Activated CD4-positive, alpha-beta T cell treated with anti-CD3 and anti-CD28 coated beads for 36 hours (primary cell): ENCODE measurements at regions not wholly inside any gene's neighbourhood (a gene's known extent, or its start where the extent isn't known, plus 50 kb on each side); places are given as distances from the start of the nearest gene placed in this dataset.

ENCODE experiments used
- ATAC-seq: fragments of 200-7000 bp; cut with Tn5 transposase; one replicate; pipeline ENCODE4 v1.10.0; 2021; ENCODE audit warnings: mild to moderate bottlenecking, moderate library complexity
- CTCF ChIA-PET: fragments of 350-600 bp; sonication (Branson Sonifier 250); formaldehyde crosslinking; loops from one replicate; lab custom pipeline; 2021; ENCODE audit warnings: antibody characterized with exemption; lab: Charles Lee
- POLR2A ChIA-PET: fragments of 350-600 bp; sonication (Branson Sonifier 250); formaldehyde crosslinking; loops from one replicate; lab custom pipeline; 2021; ENCODE audit warnings: antibody characterized with exemption, inconsistent platforms; lab: Charles Lee
- DNase-seq: peaks from one replicate; pipeline ENCODE4 v3.0.0-alpha.2; 2020
- H3K27ac Mint-ChIP-seq: one replicate; pipeline ENCODE4 v1.8.0; 2021; ENCODE audit warnings: mixed read lengths
- H3K27me3 Mint-ChIP-seq: one replicate; pipeline ENCODE4 v1.8.0; 2021; ENCODE audit warnings: mixed read lengths
- H3K36me3 Mint-ChIP-seq: one replicate; pipeline ENCODE4 v1.8.0; 2021; ENCODE audit warnings: low read depth, mixed read lengths
- H3K4me1 Mint-ChIP-seq: one replicate; pipeline ENCODE4 v1.8.0; 2021; ENCODE audit warnings: mixed read lengths
- H3K4me3 Mint-ChIP-seq: one replicate; pipeline ENCODE4 v1.8.0; 2021; ENCODE audit warnings: mild to moderate bottlenecking, moderate library complexity, mixed read lengths
- H3K9me3 Mint-ChIP-seq: one replicate; pipeline ENCODE4 v1.8.0; 2021; ENCODE audit warnings: low read depth, mixed read lengths
- intact Hi-C, 2 experiments: fragments of 100-400 bp; cut with DNase I in 1 of 2; cut with micrococcal nuclease in 1 of 2; formaldehyde crosslinking; loops; one replicate each; pipeline versions ENCODE4 v1.14.2 to v1.15.1; 2022 to 2024; cut with DNase I, micrococcal nuclease

- POLR2A ChIA-PET: no interaction called here
- no peaks in the 10 kb centered on the region for H3K27me3 Mint-ChIP-seq
- ATAC-seq (no peak), DNase-seq (no peak)
- no peaks in the 10 kb centered on the region for H3K36me3 Mint-ChIP-seq
- no peaks in the 10 kb centered on the region for H3K9me3 Mint-ChIP-seq
- H3K27ac Mint-ChIP-seq: no peak overlapping the region
- CTCF ChIA-PET: no interaction called here
- H3K4me3 Mint-ChIP-seq: no peak overlapping the region
- H3K4me1 Mint-ChIP-seq: no peaks in the 10 kb centered on the region
- intact Hi-C loops: no loop called here
Observed at GRCh38 chr4:14125375-14126129, 498.0 kb upstream of the BOD1L1 start.

GRCh38 chr4:14130551-14130950 lies 503.0 kb upstream of the BOD1L1 start:
- POLR2A ChIA-PET: no interaction called here
- no peak overlapping the region for H3K4me3 Mint-ChIP-seq
- no peak overlapping the region for H3K27ac Mint-ChIP-seq
- DNase-seq: no peak
- H3K4me1 Mint-ChIP-seq: no peaks in the 10 kb centered on the region
- CTCF ChIA-PET: no interaction called here
- H3K27me3 Mint-ChIP-seq: no peaks in the 10 kb centered on the region
- no peaks in the 10 kb centered on the region for H3K36me3 Mint-ChIP-seq
- H3K9me3 Mint-ChIP-seq: no peaks in the 10 kb centered on the region
- intact Hi-C loops: no loop called here
- no peak for ATAC-seq

- Mint-ChIP-seq H3K4me3 (no peak overlapping the region), H3K4me1 (no peaks in the 10 kb centered on the region), H3K36me3 (no peaks in the 10 kb centered on the region), H3K27ac (no peak overlapping the region), H3K9me3 (no peaks in the 10 kb centered on the region), H3K27me3 (no peaks in the 10 kb centered on the region)
- DNase-seq (no peak), ATAC-seq (no peak)
- POLR2A ChIA-PET: no interaction called here
- CTCF ChIA-PET: interaction anchor here (0.6 kb wide), 1 partner anchor 660 kb away, joined by 3 read pairs; no protein-coding TSS in a partner anchor
- intact Hi-C loops: no loop called here
Observed at GRCh38 chr4:14131335-14131734, 503.8 kb upstream of the BOD1L1 start.

GRCh38 chr4:14132301-14132700 lies 504.8 kb upstream of the BOD1L1 start:
- Mint-ChIP-seq H3K9me3 (no peaks in the 10 kb centered on the region), H3K36me3 (no peaks in the 10 kb centered on the region), H3K27me3 (no peaks in the 10 kb centered on the region), H3K4me3 (no peak overlapping the region), H3K4me1 (no peaks in the 10 kb centered on the region), H3K27ac (no peak overlapping the region)
- CTCF ChIA-PET: interaction anchor here (0.6 kb wide), 1 partner anchor 332 kb away, joined by 3 read pairs; no protein-coding TSS in a partner anchor
- intact Hi-C loops: no loop called here
- ATAC-seq (no peak), DNase-seq (no peak)
- POLR2A ChIA-PET: no interaction called here

- DNase-seq: no peak
- H3K27ac Mint-ChIP-seq: no peak overlapping the region
- no peaks in the 10 kb centered on the region for H3K9me3 Mint-ChIP-seq
- H3K27me3 Mint-ChIP-seq: no peaks in the 10 kb centered on the region
- ChIA-PET CTCF (interaction anchor here (0.8 kb wide), 1 partner anchor 1991 kb away, joined by 4 read pairs; no protein-coding TSS in a partner anchor), POLR2A (no interaction called here)
- intact Hi-C loops: no loop called here
- no peak overlapping the region for H3K4me3 Mint-ChIP-seq
- no peaks in the 10 kb centered on the region for H3K4me1 Mint-ChIP-seq
- no peak for ATAC-seq
- H3K36me3 Mint-ChIP-seq: no peaks in the 10 kb centered on the region
Observed at GRCh38 chr4:14138106-14138505, 510.6 kb upstream of the BOD1L1 start.

GRCh38 chr4:14143892-14144291 lies 516.4 kb upstream of the BOD1L1 start:
- DNase-seq (no peak), ATAC-seq (no peak)
- ChIA-PET POLR2A (no interaction called here), CTCF (no interaction called here)
- Mint-ChIP-seq H3K27ac (no peak overlapping the region), H3K27me3 (no peaks in the 10 kb centered on the region), H3K36me3 (no peaks in the 10 kb centered on the region), H3K4me3 (no peak overlapping the region), H3K9me3 (no peaks in the 10 kb centered on the region), H3K4me1 (no peaks in the 10 kb centered on the region)
- intact Hi-C loops: no loop called here

GRCh38 chr4:14149176-14150053 lies 521.9 kb upstream of the BOD1L1 start:
- Mint-ChIP-seq H3K27ac (no peak overlapping the region), H3K36me3 (no peaks in the 10 kb centered on the region), H3K27me3 (no peaks in the 10 kb centered on the region), H3K4me3 (no peak overlapping the region), H3K9me3 (no peaks in the 10 kb centered on the region), H3K4me1 (no peaks in the 10 kb centered on the region)
- ChIA-PET CTCF (interaction anchor here (0.7 to 1.2 kb wide), 2 partner anchors 13 to 99 kb away, joined by 3 to 4 read pairs; no protein-coding TSS in a partner anchor), POLR2A (no interaction called here)
- no peak for ATAC-seq
- intact Hi-C loops: no loop called here
- no peak for DNase-seq

GRCh38 chr4:14151101-14151500 lies 523.6 kb upstream of the BOD1L1 start:
- intact Hi-C loops: no loop called here
- DNase-seq: no peak
- Mint-ChIP-seq H3K4me3 (no peak overlapping the region), H3K36me3 (no peaks in the 10 kb centered on the region), H3K9me3 (no peaks in the 10 kb centered on the region), H3K4me1 (no peaks in the 10 kb centered on the region), H3K27ac (no peak overlapping the region), H3K27me3 (no peaks in the 10 kb centered on the region)
- CTCF ChIA-PET: interaction anchor here (0.8 kb wide), 1 partner anchor 153 kb away, joined by 3 read pairs; no protein-coding TSS in a partner anchor
- no peak for ATAC-seq
- POLR2A ChIA-PET: no interaction called here

GRCh38 chr4:14152834-14153519 lies 525.5 kb upstream of the BOD1L1 start:
- no peak overlapping the region for H3K27ac Mint-ChIP-seq
- CTCF ChIA-PET: interaction anchor here (0.6 kb wide), 1 partner anchor 404 kb away, joined by 3 read pairs; no protein-coding TSS in a partner anchor
- no peak for DNase-seq
- no peaks in the 10 kb centered on the region for H3K9me3 Mint-ChIP-seq
- intact Hi-C loops: no loop called here
- peak; percentile 16 for ATAC-seq
- H3K4me3 Mint-ChIP-seq: no peak overlapping the region
- no peaks in the 10 kb centered on the region for H3K27me3 Mint-ChIP-seq
- POLR2A ChIA-PET: no interaction called here
- no peaks in the 10 kb centered on the region for H3K4me1 Mint-ChIP-seq
- no peaks in the 10 kb centered on the region for H3K36me3 Mint-ChIP-seq

- intact Hi-C loops: loop anchor here in 1 of 2 experiments (5.0 kb wide), 1 partner anchor 1681 kb away; no protein-coding TSS in a partner anchor
- no peaks in the 10 kb centered on the region for H3K9me3 Mint-ChIP-seq
- no peaks in the 10 kb centered on the region for H3K4me1 Mint-ChIP-seq
- H3K27ac Mint-ChIP-seq: no peak overlapping the region
- peaks cover 4% of the 10 kb centered on the region for H3K27me3 Mint-ChIP-seq
- CTCF ChIA-PET: no interaction called here
- ATAC-seq (no peak), DNase-seq (no peak)
- no peaks in the 10 kb centered on the region for H3K36me3 Mint-ChIP-seq
- POLR2A ChIA-PET: no interaction called here
- no peak overlapping the region for H3K4me3 Mint-ChIP-seq
Observed at GRCh38 chr4:14155803-14156202, 528.3 kb upstream of the BOD1L1 start.

- ATAC-seq: no peak
- Mint-ChIP-seq H3K4me1 (no peaks in the 10 kb centered on the region), H3K27ac (no peak overlapping the region), H3K36me3 (no peaks in the 10 kb centered on the region), H3K27me3 (peaks cover 4% of the 10 kb centered on the region), H3K4me3 (no peak overlapping the region), H3K9me3 (no peaks in the 10 kb centered on the region)
- intact Hi-C loops: loop anchor here in 1 of 2 experiments (5.0 kb wide), 1 partner anchor 1680 kb away; no protein-coding TSS in a partner anchor
- DNase-seq: no peak
- CTCF ChIA-PET: interaction anchor here (1.2 kb wide), 1 partner anchor 11 kb away, joined by 3 read pairs; no protein-coding TSS in a partner anchor
- POLR2A ChIA-PET: no interaction called here
Observed at GRCh38 chr4:14157262-14157661, 529.7 kb upstream of the BOD1L1 start.
